Heart left ventricle (tissue), 16 donors: ENCODE measurements at regions not wholly inside any gene's neighbourhood (a gene's known extent, or its start where the extent isn't known, plus 50 kb on each side); places are given as distances from the start of the nearest gene placed in this dataset.

ENCODE experiments used
- ATAC-seq, 4 donors: fragments of 200-7000 bp; cut with Tn5 transposase; one replicate each; pipeline ENCODE4 v1.9.1; 2020 to 2022; ENCODE audit warnings: moderate library complexity in 4 of 4, mild to moderate bottlenecking in 3 of 4, moderate number of reproducible peaks in 1 of 4
- DNase-seq, 5 donors: peaks; one replicate each; pipeline ENCODE4 v3.0.0-alpha.2; 2020
- H3K27ac ChIP-seq, 12 donors: fragments of 200-600 bp; sonication (generic) in 4 of 12; one replicate each; pipeline versions ENCODE4 v1.5.0 to v1.8.0; 2016 to 2022; ENCODE audit warnings: mild to moderate bottlenecking in 2 of 12
- H3K27me3 ChIP-seq, 9 donors: fragments of 200-600 bp; sonication (generic) in 2 of 9; one replicate each; pipeline versions ENCODE4 v1.5.1 to v1.8.0; 2016 to 2022; ENCODE audit warnings: mild to moderate bottlenecking in 3 of 9
- H3K36me3 ChIP-seq, 9 donors: fragments of 200-600 bp; sonication (generic) in 2 of 9; one replicate each; pipeline versions ENCODE4 v1.5.0 to v1.8.0; 2018 to 2022; ENCODE audit warnings: mild to moderate bottlenecking in 2 of 9
- H3K4me1 ChIP-seq, 12 donors: fragments of 200-600 bp; sonication (generic) in 4 of 12; one replicate each; pipeline versions ENCODE4 v1.5.0 to v1.8.0; 2016 to 2022; ENCODE audit warnings: mild to moderate bottlenecking in 3 of 12
- H3K4me3 ChIP-seq, 12 donors: fragments of 200-600 bp; sonication (generic) in 4 of 12; one replicate each; pipeline versions ENCODE4 v1.5.0 to v1.8.0; 2017 to 2022; ENCODE audit warnings: mild to moderate bottlenecking in 9 of 12, moderate library complexity in 4 of 12
- H3K9me3 ChIP-seq, 12 donors: fragments of 200-600 bp; sonication (generic) in 4 of 12; one replicate each; pipeline versions ENCODE4 v1.5.0 to v1.8.0; 2016 to 2022; ENCODE audit warnings: mild to moderate bottlenecking in 1 of 12
- CTCF ChIP-seq, 12 donors: fragments of 200-600 bp; sonication (generic) in 4 of 12; IDR thresholded peaks; one replicate each; pipeline versions ENCODE4 v1.5.0 to v1.8.0; 2018 to 2022; ENCODE audit warnings: antibody characterized with exemption in 12 of 12, mild to moderate bottlenecking in 5 of 12
- POLR2A ChIP-seq, 2 donors: fragments of 450-650 bp; IDR thresholded peaks; one replicate each; pipeline ENCODE4 v1.6.1; 2017; ENCODE audit warnings: antibody characterized with exemption in 2 of 2, mild to moderate bottlenecking in 2 of 2, moderate library complexity in 2 of 2
- WGBS, 4 donors: extraction: QIAGEN DNeasy Blood & Tissue Kit in 2 of 4; methylation state at CpG; one replicate each; pipeline versions ENCODE4 v1.1.5 to v1.1.7; 2013 to 2018; 5-methylcytosine and 5-hydroxymethylcytosine counted together
- intact Hi-C, 10 donors: fragments of 100-400 bp; cut with DNase I; formaldehyde crosslinking; loops; one replicate each; pipeline versions ENCODE4 v1.11.1 to v1.14.2; 2022
- donor health status: ischemic (EF 13 %, LVEDD 7.1; RV severe dilation, severe dysfunction).
- donor health status: healthy with polysubstance abuse.
- donor health status: DM: no; HTN: yes; CAD: no.
- donor health status: DM: no; HTN: no; CAD: no.
- donor health status: ischemic (EF 25% LVEDD 6.9; RV normal size, moderate dysfunction).
- donor health status: ischemic (EF 25% LVEDD 5.7; RV mildly dilated, moderate dysfunction).
- donor health status: healthy.
- donor health status: DM: yes; HTN: yes; CAD: no.
- donor health status: ischemic (EF 35%, LVEDD 5.7; RV mildly dilated, moderate dysfunction).
- donor health status: nonischemic (EF 11% LVEDD 7.7; RV severe dilation, severe dysfunction).
- donor health status: DM: yes; HTN: yes; CAD: no.
- donor health status: PGD.
- donor health status: ischemic (EF 29% LVEDD 5.4; RV normal size, mild dysfunction).
- donor health status: nonischemic (EF 23%, LVEDD 6.1; RV moderate dilation, normal function).

- intact Hi-C loops: no loop called here
- TF ChIP-seq POLR2A (IDR thresholded peaks at IDR 0.05) (no peak), CTCF (IDR thresholded peaks at IDR 0.05) (no peak)
- no peak for ATAC-seq
These were observed 52.4 kb upstream of the GNAI1 start for GRCh38 chr7:80082213-80082612.

GRCh38 chr7:80078886-80079285 lies 55.7 kb upstream of the GNAI1 start:
- Histone ChIP-seq H3K4me1 (peaks cover 0 to 11% (median 0%) of the 10 kb centered on the region in 12 donors), H3K4me3 (no peak overlapping the region), H3K27me3 (no peaks in the 10 kb centered on the region), H3K27ac (no peak overlapping the region), H3K9me3 (no peaks in the 10 kb centered on the region), H3K36me3 (no peaks in the 10 kb centered on the region)
- ATAC-seq (no peak), DNase-seq (no peak)
- TF ChIP-seq CTCF (IDR thresholded peaks at IDR 0.05): no peak
- TF ChIP-seq POLR2A (IDR thresholded peaks at IDR 0.05): no peak
- intact Hi-C loops: no loop called here
- 81 to 92% (median 89%) methylated on average over 3 of the region's 3 CpGs for WGBS, 4 donors

More at GRCh38 chr7:80082213-80082612, 52.4 kb upstream of the GNAI1 start:
- peaks cover 0 to 11% (median 0%) of the 10 kb centered on the region in 12 donors for H3K4me1 ChIP-seq
- no peak overlapping the region for H3K4me3 ChIP-seq
- no peak overlapping the region for H3K27ac ChIP-seq
- H3K36me3 ChIP-seq: no peaks in the 10 kb centered on the region
- H3K9me3 ChIP-seq: peaks cover 0 to 6% (median 0%) of the 10 kb centered on the region in 12 donors
- H3K27me3 ChIP-seq: no peaks in the 10 kb centered on the region
- DNase-seq: no peak

- Histone ChIP-seq H3K27ac (no peak overlapping the region), H3K36me3 (no peaks in the 10 kb centered on the region), H3K4me3 (peak overlapping the region in 9 of 12 donors; percentile 25 to 53 (median 41)), H3K4me1 (peaks cover 0 to 11% (median 0%) of the 10 kb centered on the region in 12 donors), H3K9me3 (peaks cover 0 to 1% (median 0%) of the 10 kb centered on the region in 12 donors), H3K27me3 (no peaks in the 10 kb centered on the region)
- ATAC-seq (no peak), DNase-seq (no peak)
- WGBS, 4 donors: 22 to 25% (median 24%) methylated on average over 5 of the region's 5 CpGs
- intact Hi-C loops: no loop called here
- TF ChIP-seq CTCF (IDR thresholded peaks at IDR 0.05) (no peak), POLR2A (IDR thresholded peaks at IDR 0.05) (no peak)
These were observed 56.4 kb upstream of the GNAI1 start for GRCh38 chr7:80078159-80078731.

- TF ChIP-seq CTCF (IDR thresholded peaks at IDR 0.05) (no peak), POLR2A (IDR thresholded peaks at IDR 0.05) (no peak)
- Histone ChIP-seq H3K4me3 (no peak overlapping the region), H3K27me3 (no peaks in the 10 kb centered on the region), H3K4me1 (no peaks in the 10 kb centered on the region), H3K27ac (no peak overlapping the region), H3K9me3 (peaks cover 0 to 19% (median 0%) of the 10 kb centered on the region in 12 donors), H3K36me3 (no peaks in the 10 kb centered on the region)
- intact Hi-C loops: no loop called here
- ATAC-seq: no peak
- no peak for DNase-seq
- 39 to 79% (median 57%) methylated on average over 2 of the region's 2 CpGs for WGBS, 4 donors
These were observed 64.2 kb upstream of the GNAI1 start for GRCh38 chr7:80070391-80070790.
